ENCODE measurements at regions not wholly inside any gene's neighbourhood (a gene's known extent, or its start where the extent isn't known, plus 50 kb on each side); places are given as distances from the start of the nearest gene placed in this dataset.

GRCh38 chr1:99146129-99146848, 118.0 kb upstream of the PLPPR4 start:
- no peak for TF ChIP-seq CTCF (IDR thresholded peaks at IDR 0.05)
- TF ChIP-seq EZH2 (IDR thresholded peaks at IDR 0.05; ENCODE audit: borderline replicate concordance, insufficient read depth, low read depth, low read length, poor library complexity, severe bottlenecking): no peak

All from B cell (primary cell).